Liver (tissue), 3 donors: ENCODE measurements at regions not wholly inside any gene's neighbourhood (a gene's known extent, or its start where the extent isn't known, plus 50 kb on each side); places are given as distances from the start of the nearest gene placed in this dataset.

Experiments used
- GABPA ChIP-seq, 2 donors: IDR thresholded peaks in 1 of 2; conservative IDR thresholded peaks in 1 of 2; 2 replicates each; pipeline ENCODE4 v1.6.1; 2016; ENCODE audit warnings: antibody characterized with exemption in 2 of 2, mild to moderate bottlenecking in 1 of 2, moderate library complexity in 1 of 2
- JUND ChIP-seq, 2 donors: IDR thresholded peaks; 2 replicates each; pipeline ENCODE4 v1.6.1; 2016; ENCODE audit warnings: antibody characterized with exemption in 2 of 2
- RAD21 ChIP-seq, 2 donors: IDR thresholded peaks; 2 replicates each; pipeline ENCODE4 v1.6.1; 2016; ENCODE audit warnings: antibody characterized with exemption in 2 of 2, mild to moderate bottlenecking in 2 of 2
- RXRA ChIP-seq, 2 donors: IDR thresholded peaks; 2 replicates each; pipeline ENCODE4 v1.6.1; 2017 to 2018; ENCODE audit warnings: antibody characterized with exemption in 2 of 2, mild to moderate bottlenecking in 1 of 2
- SP1 ChIP-seq: IDR thresholded peaks from 2 replicates; pipeline ENCODE4 v1.6.1; 2018; ENCODE audit warnings: antibody characterized with exemption, mild to moderate bottlenecking
- YY1 ChIP-seq: IDR thresholded peaks from 2 replicates; pipeline ENCODE4 v1.6.1; 2016; ENCODE audit warnings: antibody characterized with exemption, mild to moderate bottlenecking
- TF ChIP-seq, protein P1 (sequence below): fragments of 150-350 bp; IDR thresholded peaks from 2 replicates; pipeline ENCODE4 v1.5.1; 2017; ENCODE audit warnings: improper control_type of control experiment, low read depth, low read length; ENCODE audit not compliant: missing input control
- TF ChIP-seq, protein P2 (sequence below): IDR thresholded peaks from 2 replicates; pipeline ENCODE4 v1.6.1; 2016; ENCODE audit warnings: antibody characterized with exemption, mild to moderate bottlenecking
- TF ChIP-seq, protein P3 (sequence below): IDR thresholded peaks from 2 replicates; pipeline ENCODE4 v1.6.1; 2016; ENCODE audit warnings: antibody characterized with exemption
- donor health status: healthy.
- donor health status: healthy.

DNA sequence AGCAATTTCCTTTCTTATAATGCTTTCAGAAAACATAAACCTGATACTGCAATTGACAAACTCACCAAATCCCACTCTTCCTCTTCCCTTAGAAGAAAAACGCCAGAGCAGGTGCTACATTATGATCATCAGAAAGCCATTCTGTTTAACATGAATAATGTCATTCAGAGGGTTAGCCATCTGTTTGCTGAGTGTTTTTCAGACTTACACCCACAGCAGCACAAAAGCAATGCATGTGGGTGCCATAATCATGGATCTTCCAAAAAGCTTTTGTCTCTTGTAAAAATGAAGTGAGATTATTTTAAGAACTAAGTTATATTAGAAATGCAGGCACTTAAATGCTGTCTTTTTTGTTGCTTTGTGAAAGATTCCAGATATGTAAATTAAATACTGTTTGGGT lies 204.6 kb upstream of the TMPRSS15 start:
- TF ChIP-seq, protein P1, sequence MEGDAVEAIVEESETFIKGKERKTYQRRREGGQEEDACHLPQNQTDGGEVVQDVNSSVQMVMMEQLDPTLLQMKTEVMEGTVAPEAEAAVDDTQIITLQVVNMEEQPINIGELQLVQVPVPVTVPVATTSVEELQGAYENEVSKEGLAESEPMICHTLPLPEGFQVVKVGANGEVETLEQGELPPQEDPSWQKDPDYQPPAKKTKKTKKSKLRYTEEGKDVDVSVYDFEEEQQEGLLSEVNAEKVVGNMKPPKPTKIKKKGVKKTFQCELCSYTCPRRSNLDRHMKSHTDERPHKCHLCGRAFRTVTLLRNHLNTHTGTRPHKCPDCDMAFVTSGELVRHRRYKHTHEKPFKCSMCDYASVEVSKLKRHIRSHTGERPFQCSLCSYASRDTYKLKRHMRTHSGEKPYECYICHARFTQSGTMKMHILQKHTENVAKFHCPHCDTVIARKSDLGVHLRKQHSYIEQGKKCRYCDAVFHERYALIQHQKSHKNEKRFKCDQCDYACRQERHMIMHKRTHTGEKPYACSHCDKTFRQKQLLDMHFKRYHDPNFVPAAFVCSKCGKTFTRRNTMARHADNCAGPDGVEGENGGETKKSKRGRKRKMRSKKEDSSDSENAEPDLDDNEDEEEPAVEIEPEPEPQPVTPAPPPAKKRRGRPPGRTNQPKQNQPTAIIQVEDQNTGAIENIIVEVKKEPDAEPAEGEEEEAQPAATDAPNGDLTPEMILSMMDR = no peak
- no peak for TF ChIP-seq RAD21 (IDR thresholded peaks at IDR 0.05)
- TF ChIP-seq, protein P2, sequence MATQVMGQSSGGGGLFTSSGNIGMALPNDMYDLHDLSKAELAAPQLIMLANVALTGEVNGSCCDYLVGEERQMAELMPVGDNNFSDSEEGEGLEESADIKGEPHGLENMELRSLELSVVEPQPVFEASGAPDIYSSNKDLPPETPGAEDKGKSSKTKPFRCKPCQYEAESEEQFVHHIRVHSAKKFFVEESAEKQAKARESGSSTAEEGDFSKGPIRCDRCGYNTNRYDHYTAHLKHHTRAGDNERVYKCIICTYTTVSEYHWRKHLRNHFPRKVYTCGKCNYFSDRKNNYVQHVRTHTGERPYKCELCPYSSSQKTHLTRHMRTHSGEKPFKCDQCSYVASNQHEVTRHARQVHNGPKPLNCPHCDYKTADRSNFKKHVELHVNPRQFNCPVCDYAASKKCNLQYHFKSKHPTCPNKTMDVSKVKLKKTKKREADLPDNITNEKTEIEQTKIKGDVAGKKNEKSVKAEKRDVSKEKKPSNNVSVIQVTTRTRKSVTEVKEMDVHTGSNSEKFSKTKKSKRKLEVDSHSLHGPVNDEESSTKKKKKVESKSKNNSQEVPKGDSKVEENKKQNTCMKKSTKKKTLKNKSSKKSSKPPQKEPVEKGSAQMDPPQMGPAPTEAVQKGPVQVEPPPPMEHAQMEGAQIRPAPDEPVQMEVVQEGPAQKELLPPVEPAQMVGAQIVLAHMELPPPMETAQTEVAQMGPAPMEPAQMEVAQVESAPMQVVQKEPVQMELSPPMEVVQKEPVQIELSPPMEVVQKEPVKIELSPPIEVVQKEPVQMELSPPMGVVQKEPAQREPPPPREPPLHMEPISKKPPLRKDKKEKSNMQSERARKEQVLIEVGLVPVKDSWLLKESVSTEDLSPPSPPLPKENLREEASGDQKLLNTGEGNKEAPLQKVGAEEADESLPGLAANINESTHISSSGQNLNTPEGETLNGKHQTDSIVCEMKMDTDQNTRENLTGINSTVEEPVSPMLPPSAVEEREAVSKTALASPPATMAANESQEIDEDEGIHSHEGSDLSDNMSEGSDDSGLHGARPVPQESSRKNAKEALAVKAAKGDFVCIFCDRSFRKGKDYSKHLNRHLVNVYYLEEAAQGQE = no peak
- no peak for TF ChIP-seq SP1
- TF ChIP-seq RXRA (IDR thresholded peaks at IDR 0.05) = no peak
- TF ChIP-seq, protein P3, sequence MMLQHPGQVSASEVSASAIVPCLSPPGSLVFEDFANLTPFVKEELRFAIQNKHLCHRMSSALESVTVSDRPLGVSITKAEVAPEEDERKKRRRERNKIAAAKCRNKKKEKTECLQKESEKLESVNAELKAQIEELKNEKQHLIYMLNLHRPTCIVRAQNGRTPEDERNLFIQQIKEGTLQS = no peak
- TF ChIP-seq JUND (IDR thresholded peaks at IDR 0.05) = no peak
- no peak for TF ChIP-seq GABPA (IDR thresholded peaks at IDR 0.05 in 1 of 2, conservative IDR thresholded peaks at IDR 0.05 in 1 of 2)
- no peak for TF ChIP-seq YY1
